Activated naive CD4-positive, alpha-beta T cell treated with Interleukin-2 at 50 U/mL for 16 hours (primary cell): ENCODE measurements at regions not wholly inside any gene's neighbourhood (a gene's known extent, or its start where the extent isn't known, plus 50 kb on each side); places are given as distances from the start of the nearest gene placed in this dataset.
"Not testable (repeated sequence)": the region's sequence is repeated elsewhere in the genome, so short reads cannot be mapped to it uniquely, and the experiment has no call there.

Experiments used
- DNase-seq: peaks from one replicate; pipeline ENCODE4 v3.0.0-alpha.2; 2020

GRCh38 chr6:145151624-145152023 is 583.7 kb downstream of the EPM2A start:
- DNase-seq: no peak

DNA sequence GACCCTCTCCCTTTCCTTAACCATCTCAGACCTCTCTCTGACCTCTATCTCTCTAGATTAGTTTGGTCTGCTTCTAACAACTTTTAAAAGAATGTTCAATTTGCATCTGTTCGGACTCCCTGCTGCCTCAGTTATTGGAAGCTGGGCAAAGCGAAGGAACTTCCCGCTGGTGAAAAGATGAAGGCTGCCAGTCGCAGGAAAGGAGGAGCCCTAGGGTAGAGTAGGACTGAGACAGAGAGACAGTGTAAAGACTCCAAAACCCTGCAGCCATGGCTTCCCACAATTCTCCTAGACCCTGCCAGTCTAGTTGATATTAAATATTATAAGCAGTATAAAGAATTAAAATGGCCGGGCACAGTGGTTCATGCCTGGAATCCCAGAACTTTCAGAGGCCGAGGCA is 581.8 kb downstream of the EPM2A start:
- no peak for DNase-seq

GRCh38 chr6:145155411-145155810 is 579.9 kb downstream of the EPM2A start:
- no peak for DNase-seq

DNA sequence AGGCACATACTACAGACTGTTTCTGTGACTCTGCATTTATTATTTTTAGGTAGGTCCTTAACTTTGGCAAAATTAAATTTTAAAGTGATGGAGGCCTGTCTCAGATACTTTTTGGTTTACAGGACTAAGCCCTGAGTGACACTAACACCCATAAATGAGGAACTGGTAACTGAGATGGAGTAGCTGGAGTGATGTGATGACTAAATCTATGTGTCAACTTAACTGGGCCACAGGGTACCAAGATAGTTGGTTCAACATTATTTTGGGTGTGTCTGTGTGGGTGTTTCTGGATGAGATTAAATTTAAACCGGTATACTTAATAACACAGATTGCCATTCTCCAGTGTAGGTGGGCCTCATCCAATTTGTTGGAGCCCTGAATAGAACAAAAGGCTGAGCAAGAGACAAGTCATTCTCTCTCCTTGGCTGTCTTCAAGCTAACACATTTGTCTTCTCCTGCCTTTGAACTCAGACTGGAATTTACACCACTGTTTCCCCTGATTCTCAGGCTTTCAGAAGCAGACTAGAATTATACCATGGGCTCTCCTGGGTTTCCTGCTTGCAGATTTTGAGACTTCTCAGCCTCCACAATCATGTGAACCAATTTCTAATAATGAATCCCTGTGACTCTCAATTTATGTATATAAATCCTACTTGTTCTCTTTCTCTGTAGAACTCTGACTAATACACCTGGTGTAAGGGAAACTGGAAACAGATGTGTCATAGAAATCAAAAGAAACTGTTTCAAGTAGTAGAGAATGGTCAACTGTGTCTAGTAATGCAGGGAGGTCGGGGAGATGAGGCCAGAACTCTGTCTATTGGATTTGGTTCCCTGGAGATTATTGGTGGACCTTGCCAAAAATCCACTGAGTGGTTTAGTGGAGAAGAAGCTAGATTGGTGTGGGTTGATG is 579.2 kb downstream of the EPM2A start:
- no peak for DNase-seq

DNA sequence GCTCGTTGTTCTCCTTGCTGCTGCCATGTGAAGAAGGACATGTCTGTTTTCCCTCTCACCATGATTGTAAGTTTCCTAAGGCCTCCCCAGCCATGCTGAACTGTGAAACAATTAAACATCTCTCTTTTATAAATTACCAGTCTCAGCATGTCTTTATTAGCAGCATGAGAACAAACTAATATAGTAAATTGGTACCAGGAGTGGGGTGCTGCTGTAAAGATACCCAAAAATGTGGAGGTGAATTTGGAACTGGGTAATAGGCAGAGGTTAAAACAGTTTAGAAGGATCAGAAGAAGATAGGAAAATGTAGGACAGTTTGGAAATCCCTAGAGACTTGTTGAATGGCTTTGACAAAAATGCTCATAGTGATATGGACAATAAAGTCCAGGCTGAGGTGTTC is 576.7 kb downstream of the EPM2A start:
- not testable (repeated sequence) for DNase-seq

DNA sequence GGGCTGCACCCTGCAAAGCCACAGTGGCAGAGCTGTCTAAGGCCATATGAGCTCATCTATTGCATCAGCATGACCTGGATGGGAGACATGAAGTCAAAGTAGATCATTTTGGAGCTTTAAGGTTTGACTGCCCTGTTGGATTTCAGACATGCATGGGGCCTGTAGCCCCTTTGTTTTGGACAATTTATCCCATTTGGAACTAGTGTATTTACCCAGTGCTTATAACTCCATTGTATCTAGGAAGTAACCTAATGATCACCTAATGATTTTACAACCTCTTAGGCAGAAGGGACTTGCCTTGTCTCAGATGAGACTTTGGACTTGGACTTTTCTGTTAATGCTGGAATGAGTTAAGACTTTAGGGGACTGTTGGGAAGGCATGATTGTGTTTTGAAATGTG is 575.4 kb downstream of the EPM2A start:
- no peak for DNase-seq

DNA sequence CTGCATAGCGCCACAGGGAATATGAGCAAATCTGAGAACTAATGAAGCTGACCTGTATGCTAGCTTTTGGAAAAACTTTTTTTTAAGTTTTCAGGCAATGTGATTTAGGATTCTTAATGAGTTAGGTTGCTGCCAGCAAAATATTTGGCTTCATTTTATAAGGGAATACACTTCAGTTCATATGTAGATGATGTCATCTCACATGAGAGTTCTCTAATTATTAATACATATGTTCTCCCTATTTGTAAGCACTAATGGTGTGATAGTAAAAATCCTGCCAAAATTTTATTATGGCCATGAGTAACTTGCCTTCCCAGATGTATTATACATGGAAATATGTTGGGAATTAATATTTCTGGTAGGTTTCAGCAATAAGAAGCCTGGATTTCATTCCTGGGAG is 573.8 kb downstream of the EPM2A start:
- no peak for DNase-seq

DNA sequence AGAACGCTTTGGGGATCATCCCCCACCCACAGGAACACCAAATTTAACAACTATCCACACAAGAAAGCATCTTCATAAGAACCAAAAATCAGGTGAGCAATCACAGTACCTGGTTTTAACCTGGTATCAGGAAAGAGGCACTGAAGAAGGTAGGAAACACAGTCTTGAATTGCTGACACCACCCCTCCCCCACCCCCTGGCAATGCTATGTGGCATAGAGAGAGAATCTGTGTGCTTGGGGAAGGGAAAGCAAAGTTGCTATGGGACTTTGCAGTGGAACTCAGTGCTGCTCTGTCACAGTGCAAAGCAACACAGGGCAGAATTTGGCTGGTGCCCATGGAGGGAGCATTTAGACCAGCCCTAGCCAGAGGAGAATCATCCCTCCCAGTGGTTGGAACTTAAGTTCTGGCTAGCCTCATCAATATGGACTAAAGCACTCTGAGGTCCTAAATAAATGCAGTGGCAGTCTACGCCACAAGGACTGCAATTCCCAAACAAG is 565.5 kb downstream of the EPM2A start:
- no peak for DNase-seq

DNA sequence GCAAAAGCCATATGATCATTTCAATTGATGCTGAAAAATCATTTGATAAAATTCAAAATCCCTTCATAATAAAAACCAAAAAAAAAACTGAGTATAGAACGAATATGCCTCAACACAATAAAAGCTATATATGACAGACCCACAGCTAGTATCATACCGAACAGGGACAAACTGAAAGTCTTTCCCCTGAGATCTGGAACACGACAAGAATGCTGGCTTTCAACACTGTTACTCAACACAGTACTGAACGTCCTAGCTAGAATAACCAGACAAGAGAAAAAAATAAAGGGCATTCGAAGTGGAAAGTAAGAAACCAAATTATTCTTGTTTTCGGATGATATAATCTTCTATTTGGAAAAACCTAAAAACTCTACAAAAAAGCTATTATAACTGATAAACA is 559.9 kb downstream of the EPM2A start:
- DNase-seq: no peak

DNA sequence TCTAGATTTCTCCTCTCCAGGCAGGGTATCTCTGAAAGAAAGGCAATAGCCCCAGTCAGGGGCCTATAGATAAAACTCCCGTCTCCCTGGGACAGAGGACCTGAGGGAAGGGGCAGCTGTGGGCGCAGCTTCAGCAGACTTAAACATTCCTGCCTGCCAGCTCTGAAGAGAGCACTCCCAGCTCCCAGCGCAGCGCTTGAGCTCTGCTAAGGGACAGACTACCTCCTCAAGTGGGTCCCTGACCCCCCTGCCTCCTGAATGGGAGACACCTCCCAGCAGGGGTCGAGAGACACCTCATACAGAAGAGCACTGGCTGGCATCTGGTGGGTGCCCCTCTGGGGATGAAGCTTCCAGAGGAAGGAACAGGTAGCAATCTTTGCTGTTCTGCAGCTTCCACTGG is 556.9 kb downstream of the EPM2A start:
- no peak for DNase-seq

GRCh38 chr6:145187491-145188206 is 547.7 kb downstream of the EPM2A start:
- no peak for DNase-seq

DNA sequence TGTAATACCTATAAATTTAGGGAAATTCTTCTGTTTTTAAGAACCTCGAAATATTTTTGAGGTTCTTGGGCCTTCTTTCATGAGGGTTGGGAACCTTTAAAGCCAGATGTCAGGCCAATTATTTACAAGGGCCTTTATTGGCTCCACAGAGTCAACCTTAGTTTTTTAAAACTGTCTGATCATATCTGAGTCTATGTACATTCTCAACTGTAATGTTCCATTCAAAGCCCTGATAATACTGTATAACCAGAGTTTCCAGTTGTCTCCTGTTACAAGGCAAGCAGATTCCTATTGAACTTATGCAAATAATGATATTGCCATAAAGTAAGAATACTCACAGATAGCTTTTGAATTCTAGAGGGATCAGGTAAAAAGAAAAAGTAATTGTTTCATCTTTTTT is 545.5 kb downstream of the EPM2A start:
- DNase-seq: no peak

GRCh38 chr6:145194389-145194788 is 540.9 kb downstream of the EPM2A start:
- DNase-seq: no peak

DNA sequence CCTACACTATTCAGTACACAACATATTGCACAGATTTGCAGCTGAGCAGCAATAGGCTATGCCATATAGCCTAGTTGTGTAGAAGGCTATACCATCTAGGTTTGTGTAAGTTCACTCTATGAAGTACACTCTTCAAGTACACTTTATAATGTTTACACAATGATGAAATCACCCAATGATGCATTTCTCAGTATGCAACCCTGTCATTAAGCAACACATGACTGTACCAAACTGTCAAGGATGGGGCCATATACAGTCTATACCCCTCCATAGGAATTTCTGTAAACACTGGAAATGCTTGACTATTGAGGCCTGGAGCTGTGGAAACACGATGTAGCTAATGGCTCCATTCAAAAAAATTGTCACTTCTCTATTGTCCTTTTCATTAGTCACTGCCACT is 535.4 kb downstream of the EPM2A start:
- no peak for DNase-seq

GRCh38 chr6:145204301-145204700 is 531.0 kb downstream of the EPM2A start:
- DNase-seq: no peak

DNA sequence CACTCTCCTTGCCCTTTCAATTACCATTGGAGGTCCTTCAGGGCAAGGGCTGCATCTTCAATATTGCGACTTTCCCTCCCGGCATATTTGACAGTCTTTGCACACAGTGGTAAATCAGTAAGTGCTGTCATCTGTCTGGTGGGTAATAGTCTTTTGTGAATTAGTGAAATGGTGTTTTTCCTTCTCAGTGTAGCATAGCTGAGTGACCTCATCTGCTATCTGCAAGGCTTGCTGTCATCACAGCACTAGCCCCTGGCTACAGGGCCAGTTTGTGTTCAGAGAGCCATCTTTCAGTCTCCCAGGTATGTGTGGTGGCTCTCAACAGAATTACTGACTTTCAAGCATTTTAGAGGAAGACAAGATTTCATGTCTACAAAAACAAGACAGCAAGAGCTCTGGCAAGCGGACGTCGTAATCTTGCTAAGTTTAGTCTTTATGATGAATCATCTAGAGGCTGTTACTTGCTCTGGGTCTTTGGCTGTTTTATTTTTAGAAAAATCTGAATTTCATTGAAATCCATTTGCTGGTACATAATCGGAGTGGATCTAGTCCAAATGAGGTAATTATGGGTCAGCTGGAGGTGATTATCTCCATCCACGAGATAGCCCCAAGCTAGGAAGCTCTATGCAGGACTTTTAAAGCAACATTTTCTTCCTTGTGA is 528.9 kb downstream of the EPM2A start:
- DNase-seq: no peak

GRCh38 chr6:145208474-145208873 is 526.8 kb downstream of the EPM2A start:
- DNase-seq: no peak

- DNase-seq: no peak
These were observed 526.0 kb downstream of the EPM2A start for GRCh38 chr6:145209272-145209671.

GRCh38 chr6:145212813-145213212 is 522.5 kb downstream of the EPM2A start:
- DNase-seq: no peak

GRCh38 chr6:145213614-145214013 is 521.7 kb downstream of the EPM2A start:
- DNase-seq: no peak

DNA sequence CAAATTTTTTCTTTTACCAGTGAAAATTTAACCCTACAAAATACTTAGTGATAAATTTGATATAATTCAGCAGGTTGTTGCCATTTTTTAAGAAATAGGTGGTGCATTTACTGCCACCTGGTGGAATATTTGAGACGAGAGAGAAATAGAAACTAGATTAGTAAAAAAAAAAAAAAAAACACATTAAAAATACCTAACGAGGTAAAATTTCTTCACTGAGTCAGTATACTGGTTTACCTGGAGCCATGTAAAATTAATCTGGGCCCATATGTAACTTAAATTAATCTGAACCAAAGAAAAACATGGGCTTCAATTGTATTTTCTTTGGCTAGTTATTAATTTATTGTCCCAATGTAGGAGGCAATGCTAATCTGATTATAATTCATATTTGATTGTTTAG is 520.8 kb downstream of the EPM2A start:
- DNase-seq: no peak

DNA sequence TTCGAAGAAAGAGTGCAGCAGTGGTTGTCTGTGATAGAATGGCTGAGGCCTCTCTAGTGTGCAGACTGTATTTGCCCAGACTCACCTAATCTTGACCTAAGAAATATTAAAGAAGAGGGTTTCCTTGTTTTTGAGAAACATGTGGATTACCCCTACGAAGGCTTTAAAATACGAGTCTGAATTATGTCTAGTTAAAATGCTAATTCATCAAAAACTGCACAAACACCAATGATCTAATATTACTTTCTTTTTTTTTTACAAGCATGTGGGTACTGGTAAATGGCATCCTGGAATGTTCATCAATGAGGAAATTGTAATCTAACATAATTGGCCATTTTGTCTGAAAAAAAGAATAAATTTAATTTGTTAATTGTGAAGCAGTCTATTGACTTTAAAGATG is 510.9 kb downstream of the EPM2A start:
- no peak for DNase-seq

GRCh38 chr6:145225500-145225899 is 509.8 kb downstream of the EPM2A start:
- DNase-seq: no peak

DNA sequence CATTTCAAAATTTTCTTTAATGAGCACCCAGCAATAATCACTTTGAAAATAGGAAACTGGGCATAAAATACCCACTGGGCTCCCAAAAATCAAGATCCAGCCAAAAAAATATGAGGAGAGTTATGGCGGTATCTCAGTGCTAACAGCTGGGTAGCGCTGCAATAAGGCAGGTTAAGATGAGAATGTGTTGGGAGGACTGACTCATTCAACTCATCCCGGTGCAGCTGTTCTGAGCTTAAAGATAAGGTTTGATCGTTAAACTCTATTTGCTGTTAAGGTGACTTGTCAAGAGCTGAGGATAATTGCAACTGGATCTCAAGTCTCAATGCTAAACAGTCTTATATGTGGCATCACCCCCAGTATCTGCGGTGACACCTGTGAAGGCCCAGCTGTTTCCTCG is 507.7 kb downstream of the EPM2A start:
- DNase-seq: no peak
